NCI-H146 (cell line): ENCODE measurements at regions not wholly inside any gene's neighbourhood (a gene's known extent, or its start where the extent isn't known, plus 50 kb on each side); places are given as distances from the start of the nearest gene placed in this dataset.
"Not testable (repeated sequence)": the region's sequence is repeated elsewhere in the genome, so short reads cannot be mapped to it uniquely, and the experiment has no call there.

Experiments
- DNase-seq: peaks from one replicate; lab custom pipeline; 2025; lab: John Stamatoyannopoulos, UW

- DNase-seq, result no peak
Measured at GRCh38 chr1:113303267-113303666, 87.0 kb upstream of the MAGI3 start.

- not testable (repeated sequence) for DNase-seq
Measured at GRCh38 chr1:113305029-113305428, 85.3 kb upstream of the MAGI3 start.

GRCh38 chr1:113307771-113308445 lies 82.4 kb upstream of the MAGI3 start:
- DNase-seq, result no peak

GRCh38 chr1:113312651-113313050 lies 77.7 kb upstream of the MAGI3 start:
- DNase-seq, result not testable (repeated sequence)

- no peak for DNase-seq
Measured at GRCh38 chr1:113314600-113314999, 75.7 kb upstream of the MAGI3 start.

GRCh38 chr1:113320272-113320671 lies 70.0 kb upstream of the MAGI3 start:
- DNase-seq, result peak; percentile 6

- no peak for DNase-seq
Measured at GRCh38 chr1:113320972-113321680, 69.2 kb upstream of the MAGI3 start.

GRCh38 chr1:113321771-113322387 lies 68.4 kb upstream of the MAGI3 start:
- no peak for DNase-seq

- DNase-seq, result no peak
Measured at GRCh38 chr1:113322439-113322838, 67.9 kb upstream of the MAGI3 start.

GRCh38 chr1:113325022-113325421 lies 65.3 kb upstream of the MAGI3 start:
- DNase-seq, result no peak

GRCh38 chr1:113326976-113327375 lies 63.3 kb upstream of the MAGI3 start:
- no peak for DNase-seq

GRCh38 chr1:113333056-113333455 lies 57.3 kb upstream of the MAGI3 start:
- DNase-seq, result no peak

GRCh38 chr1:113340038-113340437 lies 50.3 kb upstream of the MAGI3 start:
- DNase-seq, result no peak
